Vagina (tissue), 2 donors: ENCODE measurements at regions not wholly inside any gene's neighbourhood (a gene's known extent, or its start where the extent isn't known, plus 50 kb on each side); places are given as distances from the start of the nearest gene placed in this dataset.

Experiments used
- DNase-seq, 2 donors: peaks; one replicate each; pipeline ENCODE4 v3.0.0-alpha.2; 2017; ENCODE audit errors: extremely low spot score in 2 of 2
- H3K27ac ChIP-seq: fragments of 200-600 bp; sonication (generic); one replicate; pipeline ENCODE4 v1.5.1; 2019
- H3K27me3 ChIP-seq: fragments of 200-600 bp; sonication (generic); one replicate; pipeline ENCODE4 v1.5.1; 2019
- H3K36me3 ChIP-seq, 2 donors: fragments of 200-600 bp; sonication (generic); one replicate each; pipeline ENCODE4 v1.5.1; 2017 to 2019
- H3K4me1 ChIP-seq: fragments of 200-600 bp; sonication (generic); one replicate; pipeline ENCODE4 v1.5.1; 2019
- H3K4me3 ChIP-seq, 2 donors: fragments of 200-600 bp; sonication (generic); 1 replicate in 1 of 2; 2 replicates in 1 of 2; pipeline ENCODE4 v1.5.1; 2016 to 2019
- H3K9me3 ChIP-seq: fragments of 200-600 bp; sonication (generic); one replicate; pipeline ENCODE4 v1.5.1; 2019
- POLR2A ChIP-seq, 2 donors: fragments of 450-650 bp; IDR thresholded peaks; one replicate each; pipeline ENCODE4 v1.6.1; 2017; ENCODE audit warnings: antibody characterized with exemption in 2 of 2, mild to moderate bottlenecking in 2 of 2, moderate library complexity in 2 of 2
- POLR2AphosphoS5 ChIP-seq, 2 donors: sonication (generic); formaldehyde crosslinking; IDR thresholded peaks; one replicate each; pipeline ENCODE4 v1.9.0; 2017; ENCODE audit warnings: antibody characterized with exemption in 2 of 2, mild to moderate bottlenecking in 2 of 2, low read depth in 1 of 2; ENCODE audit not compliant: insufficient read depth in 1 of 2
- intact Hi-C: fragments of 100-400 bp; cut with DNase I; formaldehyde crosslinking; loops from one replicate; pipeline ENCODE4 v1.15.1; 2023
- TF ChIP-seq, protein P1 (sequence below), 3 experiments: fragments of 450-650 bp in 2 of 3; fragments of 200-600 bp in 1 of 3; sonication (generic) in 1 of 3; IDR thresholded peaks; one replicate each; pipeline ENCODE4 v1.5.1; 2017 to 2019; ENCODE audit warnings: antibody characterized with exemption in 3 of 3, mild to moderate bottlenecking in 2 of 3, moderate library complexity in 2 of 3

- no peak for TF ChIP-seq POLR2AphosphoS5 (IDR thresholded peaks at IDR 0.05; ENCODE audit: insufficient read depth in 1 of 2, low read depth in 1 of 2)
- TF ChIP-seq POLR2A (IDR thresholded peaks at IDR 0.05) = no peak
- TF ChIP-seq, protein P1, sequence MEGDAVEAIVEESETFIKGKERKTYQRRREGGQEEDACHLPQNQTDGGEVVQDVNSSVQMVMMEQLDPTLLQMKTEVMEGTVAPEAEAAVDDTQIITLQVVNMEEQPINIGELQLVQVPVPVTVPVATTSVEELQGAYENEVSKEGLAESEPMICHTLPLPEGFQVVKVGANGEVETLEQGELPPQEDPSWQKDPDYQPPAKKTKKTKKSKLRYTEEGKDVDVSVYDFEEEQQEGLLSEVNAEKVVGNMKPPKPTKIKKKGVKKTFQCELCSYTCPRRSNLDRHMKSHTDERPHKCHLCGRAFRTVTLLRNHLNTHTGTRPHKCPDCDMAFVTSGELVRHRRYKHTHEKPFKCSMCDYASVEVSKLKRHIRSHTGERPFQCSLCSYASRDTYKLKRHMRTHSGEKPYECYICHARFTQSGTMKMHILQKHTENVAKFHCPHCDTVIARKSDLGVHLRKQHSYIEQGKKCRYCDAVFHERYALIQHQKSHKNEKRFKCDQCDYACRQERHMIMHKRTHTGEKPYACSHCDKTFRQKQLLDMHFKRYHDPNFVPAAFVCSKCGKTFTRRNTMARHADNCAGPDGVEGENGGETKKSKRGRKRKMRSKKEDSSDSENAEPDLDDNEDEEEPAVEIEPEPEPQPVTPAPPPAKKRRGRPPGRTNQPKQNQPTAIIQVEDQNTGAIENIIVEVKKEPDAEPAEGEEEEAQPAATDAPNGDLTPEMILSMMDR (IDR thresholded peaks at IDR 0.05) = no peak
- DNase-seq = no peak
- intact Hi-C loops = no loop called here
- no peaks in the 10 kb centered on the region for H3K36me3 ChIP-seq
- H3K27me3 ChIP-seq = no peaks in the 10 kb centered on the region
- no peaks in the 10 kb centered on the region for H3K4me1 ChIP-seq
- no peak overlapping the region for H3K4me3 ChIP-seq
- H3K27ac ChIP-seq = no peak overlapping the region
- H3K9me3 ChIP-seq = no peaks in the 10 kb centered on the region
These were observed 961.5 kb upstream of the ZEB2 start for GRCh38 chr2:145481334-145481922.

DNA sequence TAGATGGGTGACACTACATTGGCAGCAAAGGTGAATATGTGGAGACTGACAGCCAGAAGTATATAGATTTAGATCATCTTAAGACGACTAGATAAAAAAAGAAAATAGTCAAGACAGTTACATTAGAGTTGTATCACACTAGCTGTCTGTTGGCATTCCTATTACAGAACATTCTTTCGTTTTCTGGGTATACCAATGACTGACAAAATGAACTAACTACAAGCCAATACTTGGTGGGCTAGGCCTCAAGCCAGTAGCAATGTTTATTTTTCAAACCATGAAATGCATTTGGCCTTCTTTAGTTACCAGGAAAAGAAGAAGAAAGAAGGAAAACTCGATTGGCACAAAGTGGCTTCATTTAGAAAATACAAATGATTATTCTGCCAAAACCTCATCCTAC is 944.9 kb upstream of the ZEB2 start:
- no peak for TF ChIP-seq POLR2AphosphoS5 (IDR thresholded peaks at IDR 0.05; ENCODE audit: insufficient read depth in 1 of 2, low read depth in 1 of 2)
- TF ChIP-seq, protein P1 (IDR thresholded peaks at IDR 0.05) = no peak
- TF ChIP-seq POLR2A (IDR thresholded peaks at IDR 0.05) = no peak
- no peaks in the 10 kb centered on the region for H3K4me1 ChIP-seq
- intact Hi-C loops = no loop called here

GRCh38 chr2:145460112-145460511 is 940.2 kb upstream of the ZEB2 start:
- H3K9me3 ChIP-seq = peaks cover 3% of the 10 kb centered on the region
- no peaks in the 10 kb centered on the region for H3K27me3 ChIP-seq
- no peak for DNase-seq
- H3K36me3 ChIP-seq = no peaks in the 10 kb centered on the region
- TF ChIP-seq, protein P1 (IDR thresholded peaks at IDR 0.05) = no peak
- TF ChIP-seq POLR2A (IDR thresholded peaks at IDR 0.05) (no peak), POLR2AphosphoS5 (IDR thresholded peaks at IDR 0.05; ENCODE audit: insufficient read depth in 1 of 2, low read depth in 1 of 2) (no peak)
- intact Hi-C loops = no loop called here
- no peak overlapping the region for H3K27ac ChIP-seq
- H3K4me1 ChIP-seq = no peaks in the 10 kb centered on the region
- no peak overlapping the region for H3K4me3 ChIP-seq

More for the DNA sequence above, 944.9 kb upstream of the ZEB2 start:
- no peak for DNase-seq
- Histone ChIP-seq H3K9me3 (peaks cover under 1% of the 10 kb centered on the region), H3K27me3 (no peaks in the 10 kb centered on the region), H3K27ac (no peak overlapping the region), H3K4me3 (no peak overlapping the region), H3K36me3 (no peaks in the 10 kb centered on the region)

DNA sequence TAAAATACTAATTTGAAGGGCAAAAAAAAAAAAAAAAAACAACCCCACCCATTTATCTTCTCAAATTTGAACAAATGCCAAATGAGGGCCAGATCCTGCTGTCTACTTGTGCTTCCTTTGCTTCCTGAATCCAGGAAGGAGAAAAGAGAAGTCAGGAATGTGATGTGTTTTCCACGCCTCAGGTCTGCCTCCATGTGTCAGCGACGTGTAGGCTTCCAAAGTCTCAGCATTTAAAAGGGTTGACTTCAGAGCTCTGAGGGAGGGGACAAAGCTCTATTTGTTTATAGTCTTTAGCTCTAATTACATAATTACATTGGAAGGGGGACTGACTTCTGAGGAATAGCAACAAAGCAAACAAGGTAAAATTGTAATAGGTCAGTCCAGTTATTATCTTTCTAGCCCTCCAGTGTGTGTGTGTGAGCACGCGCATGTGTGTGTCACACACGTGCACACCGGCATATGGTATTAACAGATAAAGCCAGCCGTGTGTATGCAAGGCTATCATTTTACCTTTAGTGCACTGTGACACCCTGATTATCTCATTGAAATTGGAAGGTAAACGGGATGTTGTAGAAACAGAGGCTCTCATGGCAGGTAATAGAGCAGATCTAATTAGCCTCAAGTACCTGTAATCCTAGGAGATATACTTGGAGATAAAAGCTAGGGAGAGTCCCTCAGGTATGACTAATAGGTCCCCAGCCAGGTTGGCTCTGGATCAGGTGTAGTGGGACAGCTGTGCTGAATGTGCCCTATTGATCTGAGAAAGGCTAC is 911.4 kb upstream of the ZEB2 start:
- no peak overlapping the region for H3K4me3 ChIP-seq
- no peak for TF ChIP-seq POLR2AphosphoS5 (IDR thresholded peaks at IDR 0.05; ENCODE audit: insufficient read depth in 1 of 2, low read depth in 1 of 2)
- TF ChIP-seq POLR2A (IDR thresholded peaks at IDR 0.05) = no peak
- TF ChIP-seq, protein P1 (IDR thresholded peaks at IDR 0.05) = no peak
- no peaks in the 10 kb centered on the region for H3K27me3 ChIP-seq
- no peak for DNase-seq
- intact Hi-C loops = no loop called here
- no peaks in the 10 kb centered on the region for H3K4me1 ChIP-seq
- H3K27ac ChIP-seq = no peak overlapping the region
- H3K9me3 ChIP-seq = no peaks in the 10 kb centered on the region
- H3K36me3 ChIP-seq = no peaks in the 10 kb centered on the region

GRCh38 chr2:145423809-145424208 is 903.9 kb upstream of the ZEB2 start:
- Histone ChIP-seq H3K4me1 (no peaks in the 10 kb centered on the region), H3K36me3 (no peaks in the 10 kb centered on the region), H3K9me3 (no peaks in the 10 kb centered on the region), H3K27me3 (no peaks in the 10 kb centered on the region), H3K4me3 (no peak overlapping the region), H3K27ac (no peak overlapping the region)
- DNase-seq = no peak
- TF ChIP-seq, protein P1 (IDR thresholded peaks at IDR 0.05) = no peak
- TF ChIP-seq POLR2A (IDR thresholded peaks at IDR 0.05) (no peak), POLR2AphosphoS5 (IDR thresholded peaks at IDR 0.05; ENCODE audit: insufficient read depth in 1 of 2, low read depth in 1 of 2) (no peak)
- intact Hi-C loops = no loop called here
